ENCODE measurements at regions not wholly inside any gene's neighbourhood (a gene's known extent, or its start where the extent isn't known, plus 50 kb on each side); places are given as distances from the start of the nearest gene placed in this dataset.
"Not testable (repeated sequence)": the region's sequence is repeated elsewhere in the genome, so short reads cannot be mapped to it uniquely, and the experiment has no call there.

DNA sequence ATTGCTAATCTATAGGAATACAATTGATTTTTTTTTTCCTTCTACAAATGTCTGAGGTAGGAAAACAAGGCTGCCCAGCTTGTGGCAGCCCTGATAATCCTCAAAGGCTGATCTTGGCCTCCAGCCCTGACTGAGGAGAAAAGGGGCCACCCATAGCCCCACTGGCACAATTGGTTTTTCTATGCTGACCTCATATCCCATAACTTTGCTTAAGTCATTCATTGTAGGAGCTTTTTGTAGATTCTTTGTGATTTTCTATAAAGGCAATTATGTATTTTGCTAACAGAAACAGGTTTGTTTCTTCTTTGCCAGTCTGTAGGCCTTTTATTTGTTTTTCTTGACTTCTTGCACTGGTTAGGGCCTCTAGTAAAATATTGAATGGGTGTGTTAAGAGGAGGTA, 80.2 kb upstream of the C15orf39 start:
- TF ChIP-seq, protein P1, sequence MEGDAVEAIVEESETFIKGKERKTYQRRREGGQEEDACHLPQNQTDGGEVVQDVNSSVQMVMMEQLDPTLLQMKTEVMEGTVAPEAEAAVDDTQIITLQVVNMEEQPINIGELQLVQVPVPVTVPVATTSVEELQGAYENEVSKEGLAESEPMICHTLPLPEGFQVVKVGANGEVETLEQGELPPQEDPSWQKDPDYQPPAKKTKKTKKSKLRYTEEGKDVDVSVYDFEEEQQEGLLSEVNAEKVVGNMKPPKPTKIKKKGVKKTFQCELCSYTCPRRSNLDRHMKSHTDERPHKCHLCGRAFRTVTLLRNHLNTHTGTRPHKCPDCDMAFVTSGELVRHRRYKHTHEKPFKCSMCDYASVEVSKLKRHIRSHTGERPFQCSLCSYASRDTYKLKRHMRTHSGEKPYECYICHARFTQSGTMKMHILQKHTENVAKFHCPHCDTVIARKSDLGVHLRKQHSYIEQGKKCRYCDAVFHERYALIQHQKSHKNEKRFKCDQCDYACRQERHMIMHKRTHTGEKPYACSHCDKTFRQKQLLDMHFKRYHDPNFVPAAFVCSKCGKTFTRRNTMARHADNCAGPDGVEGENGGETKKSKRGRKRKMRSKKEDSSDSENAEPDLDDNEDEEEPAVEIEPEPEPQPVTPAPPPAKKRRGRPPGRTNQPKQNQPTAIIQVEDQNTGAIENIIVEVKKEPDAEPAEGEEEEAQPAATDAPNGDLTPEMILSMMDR (IDR thresholded peaks at IDR 0.05; ENCODE audit: control insufficient read depth, insufficient read depth, low read depth, low read length, missing control alignments) = no peak
- no peak overlapping the region for H3K4me3 ChIP-seq (ENCODE audit: control insufficient read depth, low read depth, low read length)
- no peak for DNase-seq (ENCODE audit: low read depth)

DNA sequence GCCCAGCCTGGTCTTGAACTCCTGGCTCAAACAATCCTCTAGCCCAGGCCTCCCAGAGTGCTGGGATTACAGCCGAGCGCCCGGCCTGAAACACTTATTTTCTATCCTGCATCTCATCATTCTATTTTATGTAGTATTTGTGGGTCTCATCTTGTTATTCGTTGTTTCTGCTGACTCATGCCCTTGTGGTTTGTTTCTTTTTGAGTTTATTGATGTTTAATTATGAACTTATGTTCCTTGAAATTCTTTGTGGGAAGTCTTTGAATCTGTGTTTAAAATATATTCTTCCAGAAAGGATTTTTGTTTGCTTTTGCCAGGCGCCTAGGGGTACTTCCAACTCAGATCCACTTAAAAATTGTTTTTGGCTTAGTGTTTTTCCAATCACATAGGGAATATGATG, 78.3 kb upstream of the C15orf39 start:
- H3K4me3 ChIP-seq (ENCODE audit: control insufficient read depth, low read depth, low read length) = no peak overlapping the region
- TF ChIP-seq, protein P1 (IDR thresholded peaks at IDR 0.05; ENCODE audit: control insufficient read depth, insufficient read depth, low read depth, low read length, missing control alignments) = no peak
- DNase-seq (ENCODE audit: low read depth) = peak; percentile 88

DNA sequence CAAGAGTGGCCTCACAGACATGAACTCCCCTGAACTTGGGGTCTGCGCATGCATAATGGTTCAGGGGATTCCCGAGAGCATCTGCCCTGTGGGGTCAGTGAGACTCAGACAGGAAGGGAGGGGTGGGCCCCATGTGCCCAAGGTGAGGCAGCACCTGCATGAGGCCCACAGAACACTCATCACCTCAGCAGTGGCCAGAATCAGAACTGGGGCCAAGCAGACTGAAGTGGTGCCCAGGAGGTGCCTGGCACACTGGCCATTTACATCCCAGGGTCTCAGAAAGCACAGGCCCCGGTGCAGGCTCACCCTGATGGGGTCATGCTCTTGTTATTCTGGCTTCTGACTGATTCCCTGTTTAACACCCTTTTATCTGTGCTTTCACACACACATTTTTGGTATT, 77.4 kb upstream of the C15orf39 start:
- not testable (repeated sequence) for H3K4me3 ChIP-seq (ENCODE audit: control insufficient read depth, low read depth, low read length); DNase-seq (ENCODE audit: low read depth)

DNA sequence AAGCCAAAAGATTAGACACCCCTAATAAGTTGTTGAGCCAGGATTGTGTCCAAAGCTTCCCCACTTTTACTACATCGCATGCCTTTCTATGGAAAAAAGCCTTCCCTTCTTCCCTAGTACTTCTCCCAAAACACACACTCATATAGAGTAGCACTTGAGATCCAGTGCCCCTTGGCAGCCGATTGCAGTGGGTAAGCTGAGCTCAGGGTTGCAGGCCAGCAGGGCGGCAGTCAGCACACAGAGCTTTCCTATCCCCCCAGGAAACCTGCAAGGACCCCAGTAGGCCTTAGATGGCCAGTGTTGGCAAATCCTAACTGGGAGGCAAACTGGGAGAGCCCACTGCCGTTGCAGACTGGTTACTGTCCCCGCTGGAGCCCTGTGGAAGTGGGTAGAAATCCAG, 75.7 kb upstream of the C15orf39 start:
- no peak overlapping the region for H3K4me3 ChIP-seq (ENCODE audit: control insufficient read depth, low read depth, low read length)
- no peak for DNase-seq (ENCODE audit: low read depth)
- TF ChIP-seq, protein P1 (IDR thresholded peaks at IDR 0.05; ENCODE audit: control insufficient read depth, insufficient read depth, low read depth, low read length, missing control alignments) = no peak

DNA sequence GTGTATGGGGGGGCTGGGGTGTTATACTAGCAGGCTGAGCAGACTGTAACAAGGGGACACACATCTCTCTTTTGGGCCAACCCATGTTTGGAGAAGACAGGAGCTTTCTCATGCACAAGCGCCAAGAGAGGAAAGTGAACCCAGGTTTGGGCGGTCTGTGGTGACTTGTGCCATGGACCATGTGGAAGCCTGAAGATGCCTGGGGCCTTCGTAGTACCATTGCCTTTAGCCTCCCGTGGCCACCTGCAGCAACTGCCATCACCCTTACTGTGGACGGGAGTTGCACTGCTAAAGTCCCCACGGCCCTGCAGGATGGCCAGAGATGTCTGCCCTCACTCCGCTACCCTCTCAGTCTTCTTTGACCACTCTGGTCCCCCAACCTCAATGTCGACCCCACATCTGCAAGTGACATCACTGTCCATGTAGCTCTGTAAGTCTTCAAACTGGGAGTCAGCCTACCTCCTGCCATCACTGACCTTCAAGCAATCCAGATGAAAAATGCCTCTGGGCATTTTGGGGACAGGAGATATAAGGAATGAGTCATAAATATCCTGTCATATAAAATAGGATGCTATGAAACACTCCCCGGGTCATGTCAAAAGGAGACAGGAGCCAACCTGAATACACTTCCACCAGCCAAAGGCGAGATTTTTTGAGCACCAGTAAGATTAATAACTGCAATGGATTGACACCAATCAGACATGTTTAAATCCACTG, 74.7 kb upstream of the C15orf39 start:
- no peak overlapping the region for H3K4me3 ChIP-seq (ENCODE audit: control insufficient read depth, low read depth, low read length)
- TF ChIP-seq, protein P1 (IDR thresholded peaks at IDR 0.05; ENCODE audit: control insufficient read depth, insufficient read depth, low read depth, low read length, missing control alignments) = no peak
- no peak for DNase-seq (ENCODE audit: low read depth)

DNA sequence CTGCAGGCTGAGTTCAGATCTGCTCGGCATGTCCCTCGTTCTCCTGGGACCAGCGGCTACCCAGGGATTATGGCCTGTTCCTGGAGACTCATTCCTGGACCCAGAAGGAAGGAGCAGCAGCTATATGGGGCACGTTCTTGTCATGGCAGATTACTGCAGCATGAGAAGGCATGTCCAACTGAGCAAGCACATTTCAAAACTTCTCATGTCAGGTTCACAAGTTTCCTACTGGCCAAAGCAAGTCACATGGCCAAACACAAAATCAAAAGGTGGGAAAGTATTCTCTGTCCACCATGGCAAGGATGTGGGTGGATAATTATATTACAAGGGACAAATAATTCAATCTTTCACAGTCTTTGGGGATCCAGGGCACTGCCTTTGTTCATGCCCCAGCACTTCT, 71.9 kb upstream of the C15orf39 start:
- no peak overlapping the region for H3K4me3 ChIP-seq (ENCODE audit: control insufficient read depth, low read depth, low read length)
- DNase-seq (ENCODE audit: low read depth) = no peak
- TF ChIP-seq, protein P1 (IDR thresholded peaks at IDR 0.05; ENCODE audit: control insufficient read depth, insufficient read depth, low read depth, low read length, missing control alignments) = no peak

DNA sequence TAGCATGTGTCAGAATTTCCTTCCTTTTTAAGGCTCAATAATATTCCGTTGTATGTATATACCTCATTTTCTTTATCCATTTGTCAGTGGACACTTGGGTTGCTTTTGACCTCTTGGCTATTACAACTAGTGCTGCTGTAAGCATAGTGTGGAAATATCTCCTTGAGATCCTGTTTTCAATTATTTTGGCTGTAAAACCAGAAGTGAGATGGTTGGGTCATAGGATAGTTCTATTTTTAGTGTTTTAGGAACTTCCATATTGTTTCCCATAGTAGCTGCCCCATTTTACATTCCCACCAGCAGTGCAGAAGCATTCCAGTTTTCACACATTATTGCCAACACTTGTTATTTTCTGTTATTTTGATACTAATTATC, 70.4 kb upstream of the C15orf39 start:
- TF ChIP-seq, protein P1 (IDR thresholded peaks at IDR 0.05; ENCODE audit: control insufficient read depth, insufficient read depth, low read depth, low read length, missing control alignments) = no peak
- no peak for DNase-seq (ENCODE audit: low read depth)

More for the DNA sequence above, 70.4 kb upstream of the C15orf39 start:
- H3K4me3 ChIP-seq (ENCODE audit: control insufficient read depth, low read depth, low read length) = no peak overlapping the region
